ENCODE measurements at regions not wholly inside any gene's neighbourhood (a gene's known extent, or its start where the extent isn't known, plus 50 kb on each side); places are given as distances from the start of the nearest gene placed in this dataset.

- no peak for TF ChIP-seq POLR2A (IDR thresholded peaks at IDR 0.05; ENCODE audit: low read length)
- TF ChIP-seq GATA1 (IDR thresholded peaks at IDR 0.05; ENCODE audit: low read depth, low read length) = no peak
Observed at GRCh38 chr14:26735811-26736210, 138.0 kb upstream of the NOVA1 start.

GRCh38 chr14:26738571-26738970, 140.7 kb upstream of the NOVA1 start:
- DNase-seq = no peak
- TF ChIP-seq GATA1 (IDR thresholded peaks at IDR 0.05; ENCODE audit: low read depth, low read length) (no peak), POLR2A (IDR thresholded peaks at IDR 0.05; ENCODE audit: low read length) (no peak)

More at GRCh38 chr14:26735811-26736210, 138.0 kb upstream of the NOVA1 start:
- no peak for DNase-seq

- DNase-seq = no peak
- TF ChIP-seq GATA1 (IDR thresholded peaks at IDR 0.05; ENCODE audit: low read depth, low read length) (no peak), POLR2A (IDR thresholded peaks at IDR 0.05; ENCODE audit: low read length) (no peak)
Observed at GRCh38 chr14:26741711-26742212, 143.9 kb upstream of the NOVA1 start.

GRCh38 chr14:26743284-26743683, 145.5 kb upstream of the NOVA1 start:
- no peak for DNase-seq
- no peak for TF ChIP-seq POLR2A (IDR thresholded peaks at IDR 0.05; ENCODE audit: low read length)
- no peak for TF ChIP-seq GATA1 (IDR thresholded peaks at IDR 0.05; ENCODE audit: low read depth, low read length)

- no peak for TF ChIP-seq POLR2A (IDR thresholded peaks at IDR 0.05; ENCODE audit: low read length)
- no peak for TF ChIP-seq GATA1 (IDR thresholded peaks at IDR 0.05; ENCODE audit: low read depth, low read length)
- DNase-seq = no peak
Observed at GRCh38 chr14:26744903-26745302, 147.1 kb upstream of the NOVA1 start.

GRCh38 chr14:26761532-26761931, 163.7 kb upstream of the NOVA1 start:
- no peak for DNase-seq
- TF ChIP-seq GATA1 (IDR thresholded peaks at IDR 0.05; ENCODE audit: low read depth, low read length) = no peak
- TF ChIP-seq POLR2A (IDR thresholded peaks at IDR 0.05; ENCODE audit: low read length) = no peak

GRCh38 chr14:26765301-26765700, 167.5 kb upstream of the NOVA1 start:
- no peak for DNase-seq
- no peak for TF ChIP-seq POLR2A (IDR thresholded peaks at IDR 0.05; ENCODE audit: low read length)
- no peak for TF ChIP-seq GATA1 (IDR thresholded peaks at IDR 0.05; ENCODE audit: low read depth, low read length)

- no peak for DNase-seq
- TF ChIP-seq GATA1 (IDR thresholded peaks at IDR 0.05; ENCODE audit: low read depth, low read length) = no peak
- no peak for TF ChIP-seq POLR2A (IDR thresholded peaks at IDR 0.05; ENCODE audit: low read length)
Observed at GRCh38 chr14:26765768-26766520, 168.1 kb upstream of the NOVA1 start.

GRCh38 chr14:26766726-26767125, 168.9 kb upstream of the NOVA1 start:
- no peak for TF ChIP-seq GATA1 (IDR thresholded peaks at IDR 0.05; ENCODE audit: low read depth, low read length)
- TF ChIP-seq POLR2A (IDR thresholded peaks at IDR 0.05; ENCODE audit: low read length) = no peak
- no peak for DNase-seq

- DNase-seq = no peak
- no peak for TF ChIP-seq GATA1 (IDR thresholded peaks at IDR 0.05; ENCODE audit: low read depth, low read length)
- TF ChIP-seq POLR2A (IDR thresholded peaks at IDR 0.05; ENCODE audit: low read length) = no peak
Observed at GRCh38 chr14:26773906-26774593, 176.2 kb upstream of the NOVA1 start.

GRCh38 chr14:26775765-26776563, 178.1 kb upstream of the NOVA1 start:
- DNase-seq = no peak
- TF ChIP-seq GATA1 (IDR thresholded peaks at IDR 0.05; ENCODE audit: low read depth, low read length) (no peak), POLR2A (IDR thresholded peaks at IDR 0.05; ENCODE audit: low read length) (no peak)

GRCh38 chr14:26791117-26791806, 193.4 kb upstream of the NOVA1 start:
- no peak for DNase-seq
- TF ChIP-seq POLR2A (IDR thresholded peaks at IDR 0.05; ENCODE audit: low read length) = no peak
- no peak for TF ChIP-seq GATA1 (IDR thresholded peaks at IDR 0.05; ENCODE audit: low read depth, low read length)

GRCh38 chr14:26794731-26795130, 196.9 kb upstream of the NOVA1 start:
- DNase-seq = no peak
- no peak for TF ChIP-seq POLR2A (IDR thresholded peaks at IDR 0.05; ENCODE audit: low read length)
- TF ChIP-seq GATA1 (IDR thresholded peaks at IDR 0.05; ENCODE audit: low read depth, low read length) = no peak
